GM21786 (cell line): ENCODE measurements at regions not wholly inside any gene's neighbourhood (a gene's known extent, or its start where the extent isn't known, plus 50 kb on each side); places are given as distances from the start of the nearest gene placed in this dataset.

Source experiments
- ATAC-seq: cut with Tn5 transposase; IDR thresholded peaks from one replicate; pipeline ENCODE4 v1.9.1; 2021; ENCODE audit not compliant: unreplicated experiment

DNA sequence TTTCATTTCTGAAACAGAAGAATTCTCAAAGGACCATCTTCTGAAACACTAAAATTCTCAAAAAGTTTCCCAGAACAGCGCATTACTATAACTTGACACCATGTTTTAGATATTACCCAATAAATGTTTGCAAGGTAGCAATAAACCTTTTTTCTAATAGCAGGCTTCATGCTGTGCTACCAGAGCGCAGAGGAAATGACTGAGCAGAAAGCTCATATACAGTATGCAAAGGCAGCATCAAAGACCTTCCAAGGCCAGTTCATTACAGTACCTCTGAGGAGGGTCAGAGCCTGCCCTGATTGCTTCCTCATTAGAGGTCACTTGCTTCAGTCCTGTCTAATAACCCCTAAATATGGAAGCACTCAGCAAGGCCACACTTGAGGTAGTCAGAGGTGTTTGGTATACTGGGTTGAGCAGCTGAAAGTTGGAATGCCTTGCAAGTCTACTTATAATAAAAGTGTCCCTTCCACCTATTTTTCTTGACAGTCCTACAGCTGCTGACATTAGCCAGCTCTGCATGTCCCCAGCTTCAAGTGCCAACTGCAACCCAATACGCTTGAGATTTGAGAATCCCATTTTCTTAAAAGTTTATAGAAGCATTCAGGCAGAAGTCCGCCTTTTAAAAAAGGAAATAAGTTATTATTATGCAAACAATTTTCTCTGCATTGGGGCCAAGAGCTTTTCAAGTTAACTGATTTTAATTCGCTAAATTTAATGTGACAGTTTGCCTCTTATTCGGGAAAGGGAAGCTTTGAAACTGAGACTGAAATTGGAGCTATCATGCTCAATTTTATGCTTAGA, 207.2 kb downstream of the ZC3H11B start:
- no peak for ATAC-seq

DNA sequence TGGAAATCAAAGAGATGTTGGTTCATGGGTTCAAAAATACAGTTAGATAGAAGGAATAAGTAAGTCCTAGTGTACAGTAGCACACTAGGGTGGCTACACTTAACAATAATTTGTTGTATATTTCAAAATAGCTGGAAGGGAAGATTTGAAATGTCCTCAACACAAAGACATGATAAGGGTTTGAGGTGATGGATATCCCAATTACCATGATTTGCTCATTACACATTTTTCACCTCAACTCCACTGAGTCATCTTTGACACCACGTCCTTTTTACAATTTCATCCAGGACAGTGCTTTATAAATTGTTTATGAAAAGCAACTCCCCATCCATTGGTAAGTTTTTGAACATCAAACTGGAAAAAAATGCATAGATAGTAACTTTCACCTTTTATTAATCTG, 208.3 kb downstream of the ZC3H11B start:
- ATAC-seq: no peak

DNA sequence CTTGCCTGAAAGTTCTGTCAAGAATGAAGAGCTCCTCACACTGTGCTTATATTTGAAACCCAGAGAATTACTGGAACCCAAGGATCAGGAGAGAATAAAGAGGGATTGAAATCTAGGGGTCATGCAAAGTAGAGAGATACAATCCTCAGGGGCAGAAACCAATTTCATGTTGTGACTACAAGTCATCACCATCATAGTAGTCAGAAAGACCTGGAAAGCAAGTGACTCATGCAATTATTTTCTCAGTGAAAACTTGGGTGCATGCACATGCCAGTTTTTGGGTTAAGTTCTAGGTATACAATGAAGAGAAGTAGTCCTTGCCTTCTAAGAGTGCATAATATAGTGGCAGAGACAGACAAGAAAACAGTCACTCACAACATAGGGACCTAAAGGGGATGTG, 210.0 kb downstream of the ZC3H11B start:
- ATAC-seq: no peak

DNA sequence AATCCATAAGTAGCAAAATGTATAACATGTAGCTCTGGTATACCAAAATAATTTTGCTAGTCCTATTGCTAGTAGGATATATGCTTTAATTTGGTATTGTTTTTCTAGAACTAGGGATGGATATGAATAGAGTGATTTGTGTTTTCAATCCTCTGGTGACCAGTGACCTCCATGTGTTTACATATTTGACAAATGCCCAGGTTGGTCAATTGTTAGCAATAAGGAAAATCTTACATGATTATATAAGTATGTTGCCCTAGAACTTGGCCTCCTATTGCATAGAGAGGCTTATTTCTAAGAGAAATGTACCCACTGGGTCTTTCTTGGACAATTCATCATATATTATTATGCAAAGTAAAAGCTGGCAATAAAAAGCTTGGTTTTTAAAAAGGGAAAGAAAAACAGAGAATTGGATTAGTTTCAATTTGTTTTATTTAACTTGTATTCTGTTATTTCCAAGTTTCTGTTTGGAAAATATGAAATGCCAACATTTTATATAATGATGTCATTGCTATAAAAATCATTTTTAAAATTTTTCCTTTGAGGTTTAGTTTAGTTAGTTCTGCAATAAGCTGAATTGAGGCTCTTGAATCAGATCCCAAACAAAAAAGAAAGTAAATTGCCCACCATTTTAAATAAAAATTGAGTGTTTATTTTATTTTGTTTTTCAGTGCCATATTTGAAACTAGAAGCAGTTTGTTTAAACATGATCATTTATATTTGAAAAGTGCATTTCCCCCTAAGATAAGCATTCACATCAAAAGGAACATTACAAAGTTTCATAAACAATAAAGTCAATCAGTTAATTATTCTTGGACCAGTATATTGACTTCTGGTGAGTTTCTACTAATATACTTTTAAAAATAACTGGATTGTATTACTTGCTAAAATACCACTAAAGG, 210.9 kb downstream of the ZC3H11B start:
- no peak for ATAC-seq

DNA sequence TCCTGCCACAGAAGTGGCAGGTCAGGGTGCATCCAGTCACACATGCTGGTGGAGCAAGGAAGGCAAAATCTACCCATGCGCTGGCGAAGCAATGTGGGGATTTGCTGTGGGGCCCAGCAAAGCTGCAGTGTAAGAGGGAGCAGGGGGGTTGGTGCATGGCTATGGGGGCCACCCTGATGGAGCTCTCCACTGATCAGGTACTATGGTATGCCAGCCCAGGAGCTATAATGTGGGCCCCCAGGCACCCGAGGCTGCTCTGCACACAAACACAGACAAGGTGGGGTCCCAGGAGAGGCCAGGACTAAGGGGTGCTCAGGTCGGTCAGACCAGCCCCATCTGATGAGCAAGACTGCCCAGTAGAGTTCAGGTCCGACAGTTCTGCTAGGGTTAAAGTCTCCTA, 213.5 kb downstream of the ZC3H11B start:
- ATAC-seq: no peak

- no peak for ATAC-seq
These were observed 214.0 kb downstream of the ZC3H11B start for GRCh38 chr1:219398815-219399396.

- no peak for ATAC-seq
These were observed 215.4 kb downstream of the ZC3H11B start for GRCh38 chr1:219397511-219397910.

GRCh38 chr1:219391297-219391696, 217.6 kb downstream of the LYPLAL1 start:
- ATAC-seq: no peak

- ATAC-seq: no peak
These were observed 213.5 kb downstream of the LYPLAL1 start for GRCh38 chr1:219387211-219387610.

DNA sequence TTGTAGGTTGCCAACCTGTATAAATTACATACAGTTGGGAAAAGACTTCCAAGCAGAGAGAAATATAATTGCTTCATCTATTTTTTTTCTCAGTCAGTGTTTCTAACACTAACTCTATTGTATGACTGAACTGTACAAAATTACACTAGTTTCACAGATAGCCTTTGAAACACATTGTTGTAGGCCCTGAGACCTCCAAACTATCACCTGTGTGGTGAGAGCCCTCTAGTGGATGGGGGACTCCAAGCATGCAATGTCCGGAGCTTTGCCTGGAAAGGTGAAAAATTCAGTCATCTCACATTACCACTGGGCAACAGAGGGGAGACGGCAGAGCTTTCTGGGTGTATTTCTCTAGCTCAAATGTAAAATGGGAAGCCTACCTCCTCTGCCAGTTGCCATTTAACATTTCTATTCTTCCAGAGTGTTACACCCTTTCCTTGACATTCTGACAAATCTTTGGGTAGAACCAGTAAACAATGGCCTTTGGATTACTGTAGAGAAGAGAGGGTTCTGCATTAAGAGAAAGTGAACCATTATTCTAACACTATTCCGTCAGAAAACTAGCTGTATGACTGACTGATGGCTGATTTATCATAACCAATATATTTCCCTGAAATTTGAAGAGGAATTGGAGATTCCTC, 212.2 kb downstream of the LYPLAL1 start:
- ATAC-seq: peak; percentile 93

- ATAC-seq: no peak
These were observed 209.6 kb downstream of the LYPLAL1 start for GRCh38 chr1:219383281-219383680.

GRCh38 chr1:219381396-219381795, 207.7 kb downstream of the LYPLAL1 start:
- ATAC-seq: no peak

DNA sequence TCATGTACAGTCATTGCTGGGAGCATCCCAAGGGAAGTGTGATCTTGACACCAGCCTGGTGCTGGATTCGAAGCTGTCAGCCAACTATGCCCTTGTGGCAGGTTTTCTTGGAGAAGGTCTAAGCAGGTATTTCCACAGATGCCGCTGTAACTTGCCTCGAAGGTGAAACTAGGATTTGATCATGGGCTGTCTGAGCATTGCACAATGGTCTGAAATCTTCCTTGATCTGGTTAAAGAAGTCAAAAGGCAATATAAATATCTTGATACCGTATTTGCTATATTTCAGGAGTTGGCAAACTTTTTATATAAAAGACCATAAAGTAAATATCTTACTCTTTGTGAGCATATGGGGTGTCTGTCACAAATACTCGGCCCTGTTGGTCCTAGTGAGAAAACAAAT, 206.8 kb downstream of the LYPLAL1 start:
- no peak for ATAC-seq

GRCh38 chr1:219379691-219380090, 206.0 kb downstream of the LYPLAL1 start:
- no peak for ATAC-seq

- ATAC-seq: no peak
These were observed 201.0 kb downstream of the LYPLAL1 start for GRCh38 chr1:219374636-219375035.

- ATAC-seq: no peak
These were observed 200.4 kb downstream of the LYPLAL1 start for GRCh38 chr1:219374046-219374566.

- ATAC-seq: no peak
These were observed 199.9 kb downstream of the LYPLAL1 start for GRCh38 chr1:219373616-219373935.

GRCh38 chr1:219372916-219373615, 199.4 kb downstream of the LYPLAL1 start:
- no peak for ATAC-seq

GRCh38 chr1:219371471-219371870, 197.8 kb downstream of the LYPLAL1 start:
- no peak for ATAC-seq

- no peak for ATAC-seq
These were observed 193.8 kb downstream of the LYPLAL1 start for GRCh38 chr1:219367496-219367895.

- no peak for ATAC-seq
These were observed 191.8 kb downstream of the LYPLAL1 start for GRCh38 chr1:219365451-219365850.
